Esophagus muscularis mucosa (tissue), 3 donors: ENCODE measurements at regions not wholly inside any gene's neighbourhood (a gene's known extent, or its start where the extent isn't known, plus 50 kb on each side); places are given as distances from the start of the nearest gene placed in this dataset.

Experiments
- CTCF ChIP-seq, 3 experiments: fragments of 200-600 bp in 2 of 3; fragments of 450-650 bp in 1 of 3; sonication (generic) in 2 of 3; IDR thresholded peaks; one replicate each; pipeline ENCODE4 v1.5.1; 2017 to 2019; ENCODE audit warnings: antibody characterized with exemption in 3 of 3, mild to moderate bottlenecking in 2 of 3, moderate library complexity in 1 of 3
- POLR2A ChIP-seq: fragments of 450-650 bp; IDR thresholded peaks from one replicate; pipeline ENCODE4 v1.6.1; 2017; ENCODE audit warnings: antibody characterized with exemption, moderate library complexity, mild to moderate bottlenecking, low read depth
- POLR2AphosphoS5 ChIP-seq, 2 donors: sonication (generic); formaldehyde crosslinking; IDR thresholded peaks; one replicate each; pipeline ENCODE4 v1.6.1; 2017; ENCODE audit warnings: antibody characterized with exemption in 2 of 2

- TF ChIP-seq CTCF (IDR thresholded peaks at IDR 0.05) (no peak), POLR2A (no peak), POLR2AphosphoS5 (IDR thresholded peaks at IDR 0.05) (no peak)
Observed at GRCh38 chr3:159627634-159628033, 361.0 kb upstream of the IL12A start.
